CD4-positive, alpha-beta T cell (primary cell): ENCODE measurements at regions not wholly inside any gene's neighbourhood (a gene's known extent, or its start where the extent isn't known, plus 50 kb on each side); places are given as distances from the start of the nearest gene placed in this dataset.

Experiments
- ATAC-seq: fragments of 200-7000 bp; cut with Tn5 transposase; one replicate; pipeline ENCODE4 v1.10.0; 2022; ENCODE audit warnings: mild to moderate bottlenecking; ENCODE audit not compliant: poor library complexity
- CTCF ChIA-PET: fragments of 350-600 bp; sonication (Branson Sonifier 250); formaldehyde crosslinking; loops from one replicate; lab custom pipeline; 2021; ENCODE audit warnings: antibody characterized with exemption, inconsistent platforms; lab: Charles Lee
- POLR2A ChIA-PET: fragments of 350-600 bp; sonication (Branson Sonifier 250); formaldehyde crosslinking; loops from one replicate; lab custom pipeline; 2021; ENCODE audit warnings: antibody characterized with exemption, inconsistent platforms; lab: Charles Lee
- DNase-seq, 14 experiments: peaks; one replicate each; pipeline ENCODE4 v3.0.0-alpha.2; 2013 to 2020; ENCODE audit warnings: mixed read lengths in 2 of 14
- H3K27ac ChIP-seq, 2 donors: one replicate each; pipeline versions ENCODE4 v1.5.1 to v1.7.0; 2013; ENCODE audit warnings: low read length in 2 of 2, low read depth in 1 of 2, mild to moderate bottlenecking in 1 of 2
- H3K27me3 ChIP-seq, 2 experiments: 1 replicate in 1 of 2; 2 replicates in 1 of 2; pipeline versions ENCODE4 v1.6.1 to v1.7.0; 2013; ENCODE audit warnings: low read length in 2 of 2, control low read depth in 1 of 2, mild to moderate bottlenecking in 1 of 2, moderate library complexity in 1 of 2; ENCODE audit not compliant: insufficient read depth in 2 of 2, control insufficient read depth in 1 of 2
- H3K36me3 ChIP-seq: one replicate; pipeline ENCODE4 v1.6.1; 2013; ENCODE audit warnings: low read length, control low read depth; ENCODE audit not compliant: insufficient read depth
- H3K4me1 ChIP-seq: one replicate; pipeline ENCODE4 v1.6.1; 2013; ENCODE audit warnings: low read length, control low read depth; ENCODE audit not compliant: insufficient read depth
- H3K4me3 ChIP-seq: one replicate; pipeline ENCODE4 v1.5.1; 2013; ENCODE audit warnings: mild to moderate bottlenecking, low read length, moderate library complexity
- H3K9me3 ChIP-seq, 2 experiments: 1 replicate in 1 of 2; 2 replicates in 1 of 2; pipeline versions ENCODE4 v1.6.1 to v1.7.0; 2013; ENCODE audit warnings: low read length in 2 of 2, mild to moderate bottlenecking in 2 of 2, control low read depth in 1 of 2, moderate library complexity in 1 of 2; ENCODE audit not compliant: control insufficient read depth in 1 of 2, insufficient read depth in 1 of 2
- H3K27ac Mint-ChIP-seq: one replicate; pipeline ENCODE4 v1.8.0; 2020; ENCODE audit warnings: mixed read lengths
- H3K27me3 Mint-ChIP-seq: one replicate; pipeline ENCODE4 v1.8.0; 2021; ENCODE audit warnings: mixed read lengths
- H3K36me3 Mint-ChIP-seq: one replicate; pipeline ENCODE4 v1.8.0; 2021; ENCODE audit warnings: low read depth, mixed read lengths
- H3K4me1 Mint-ChIP-seq: one replicate; pipeline ENCODE4 v1.8.0; 2021; ENCODE audit warnings: low read depth, mixed read lengths
- H3K4me3 Mint-ChIP-seq: one replicate; pipeline ENCODE4 v1.8.0; 2020; ENCODE audit warnings: mild to moderate bottlenecking, mixed read lengths
- H3K9me3 Mint-ChIP-seq: one replicate; pipeline ENCODE4 v1.8.0; 2020; ENCODE audit warnings: mixed read lengths
- intact Hi-C, 2 experiments: fragments of 100-400 bp; cut with DNase I in 1 of 2; cut with micrococcal nuclease in 1 of 2; formaldehyde crosslinking; loops; one replicate each; pipeline versions ENCODE4 v1.15.1 to v1.9.0; 2023 to 2025; cut with DNase I, micrococcal nuclease
- TF ChIP-seq, protein P1 (sequence below): fragments of 200-600 bp; IDR thresholded peaks from one replicate; pipeline ENCODE4 v1.8.0; 2022; ENCODE audit warnings: antibody characterized with exemption, mild to moderate bottlenecking

DNA sequence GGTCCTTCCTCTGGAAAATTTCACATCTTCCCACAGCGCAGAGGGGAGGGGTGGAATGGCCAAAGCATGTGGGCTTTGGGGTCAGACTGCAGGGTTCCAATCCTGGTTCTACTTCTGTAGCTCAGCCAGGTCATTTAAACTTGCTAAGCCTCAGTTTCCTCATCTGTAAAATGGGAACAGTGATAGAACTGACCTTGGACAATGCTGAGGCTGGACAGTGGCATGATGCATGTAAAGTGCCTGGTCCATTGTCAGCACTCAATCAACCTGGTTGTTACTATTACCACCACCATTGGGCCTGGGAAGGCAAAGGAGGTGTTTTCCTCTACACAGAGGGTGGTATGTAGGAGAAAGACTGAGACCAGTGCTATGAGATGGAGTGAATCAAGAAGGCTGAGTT is 162.8 kb downstream of the VRK1 start:
- H3K4me3 ChIP-seq: no peak overlapping the region
- no peaks in the 10 kb centered on the region for H3K27me3 ChIP-seq
- no peak for ATAC-seq
- CTCF ChIA-PET: no interaction called here
- peaks cover 56% of the 10 kb centered on the region for H3K4me1 ChIP-seq
- Mint-ChIP-seq H3K27me3 (no peaks in the 10 kb centered on the region), H3K9me3 (peaks cover 24% of the 10 kb centered on the region), H3K4me3 (no peak overlapping the region), H3K4me1 (peaks cover 52% of the 10 kb centered on the region), H3K27ac (no peak overlapping the region), H3K36me3 (peaks cover 39% of the 10 kb centered on the region)
- H3K9me3 ChIP-seq: peaks cover 20 to 26% of the 10 kb centered on the region in 2 experiments
- POLR2A ChIA-PET: interaction anchor here (1.0 kb wide), 1 partner anchor 107 kb away, joined by 3 read pairs; no protein-coding TSS in a partner anchor
- intact Hi-C loops: no loop called here
- DNase-seq: no peak
- TF ChIP-seq, protein P1, sequence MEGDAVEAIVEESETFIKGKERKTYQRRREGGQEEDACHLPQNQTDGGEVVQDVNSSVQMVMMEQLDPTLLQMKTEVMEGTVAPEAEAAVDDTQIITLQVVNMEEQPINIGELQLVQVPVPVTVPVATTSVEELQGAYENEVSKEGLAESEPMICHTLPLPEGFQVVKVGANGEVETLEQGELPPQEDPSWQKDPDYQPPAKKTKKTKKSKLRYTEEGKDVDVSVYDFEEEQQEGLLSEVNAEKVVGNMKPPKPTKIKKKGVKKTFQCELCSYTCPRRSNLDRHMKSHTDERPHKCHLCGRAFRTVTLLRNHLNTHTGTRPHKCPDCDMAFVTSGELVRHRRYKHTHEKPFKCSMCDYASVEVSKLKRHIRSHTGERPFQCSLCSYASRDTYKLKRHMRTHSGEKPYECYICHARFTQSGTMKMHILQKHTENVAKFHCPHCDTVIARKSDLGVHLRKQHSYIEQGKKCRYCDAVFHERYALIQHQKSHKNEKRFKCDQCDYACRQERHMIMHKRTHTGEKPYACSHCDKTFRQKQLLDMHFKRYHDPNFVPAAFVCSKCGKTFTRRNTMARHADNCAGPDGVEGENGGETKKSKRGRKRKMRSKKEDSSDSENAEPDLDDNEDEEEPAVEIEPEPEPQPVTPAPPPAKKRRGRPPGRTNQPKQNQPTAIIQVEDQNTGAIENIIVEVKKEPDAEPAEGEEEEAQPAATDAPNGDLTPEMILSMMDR: no peak
- no peak overlapping the region for H3K27ac ChIP-seq
- no peaks in the 10 kb centered on the region for H3K36me3 ChIP-seq

DNA sequence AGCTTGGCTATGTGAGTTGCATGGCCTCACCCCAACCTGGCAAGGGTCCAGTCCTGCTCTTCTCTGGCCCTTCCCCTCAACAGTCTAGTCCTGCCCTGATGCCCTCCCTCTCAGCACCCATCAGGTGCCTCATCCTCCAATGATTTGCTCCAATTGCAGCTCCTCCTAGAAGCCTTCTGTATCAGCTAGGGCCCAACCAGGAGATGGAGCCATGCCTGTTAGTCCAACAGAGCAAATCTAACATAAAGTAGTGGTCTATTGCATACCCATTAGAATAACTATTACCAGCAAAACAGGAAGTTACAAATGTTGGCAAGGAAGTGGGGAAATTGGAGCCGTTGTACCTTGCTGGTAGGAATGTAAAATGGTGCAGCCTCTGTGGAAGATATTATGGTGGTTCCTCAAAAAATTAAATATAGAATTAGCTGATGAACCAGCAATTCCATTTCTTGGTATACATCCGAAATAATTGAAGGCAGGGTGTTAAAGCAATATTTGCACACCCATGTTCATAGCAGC is 163.5 kb downstream of the VRK1 start:
- intact Hi-C loops: no loop called here
- Mint-ChIP-seq H3K4me1 (peaks cover 52% of the 10 kb centered on the region), H3K27me3 (no peaks in the 10 kb centered on the region), H3K4me3 (peak overlapping the region; percentile 27), H3K27ac (peak overlapping the region; percentile 95), H3K9me3 (peaks cover 24% of the 10 kb centered on the region), H3K36me3 (peaks cover 39% of the 10 kb centered on the region)
- ChIA-PET POLR2A (interaction anchor here (1.0 kb wide), 1 partner anchor 107 kb away, joined by 3 read pairs; no protein-coding TSS in a partner anchor), CTCF (no interaction called here)
- ATAC-seq (no peak), DNase-seq (no peak)
- H3K4me1 ChIP-seq: peaks cover 62% of the 10 kb centered on the region
- H3K36me3 ChIP-seq: no peaks in the 10 kb centered on the region
- no peak overlapping the region for H3K27ac ChIP-seq
- TF ChIP-seq, protein P1: no peak
- H3K27me3 ChIP-seq: no peaks in the 10 kb centered on the region
- peaks cover 20 to 27% of the 10 kb centered on the region in 2 experiments for H3K9me3 ChIP-seq
- no peak overlapping the region for H3K4me3 ChIP-seq

DNA sequence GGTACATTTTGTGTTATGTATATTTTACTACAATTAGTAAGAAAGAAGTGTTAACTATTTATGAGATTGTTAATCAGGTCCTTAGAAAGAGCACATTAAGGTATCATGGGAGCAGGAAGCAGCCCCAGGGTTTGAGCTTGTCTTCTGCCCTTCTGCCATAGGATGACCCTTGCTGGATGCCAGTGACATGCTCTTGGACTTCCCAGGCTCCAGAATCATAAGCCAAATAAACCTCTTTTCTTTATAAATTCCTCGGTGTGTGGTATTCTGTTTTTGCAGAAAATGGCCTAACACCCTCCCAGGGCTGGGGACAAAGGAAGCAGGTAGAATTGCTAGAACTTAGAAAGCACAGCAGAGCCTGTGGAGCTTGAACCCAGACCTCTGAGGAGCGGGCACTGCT is 164.7 kb downstream of the VRK1 start:
- Histone ChIP-seq H3K9me3 (peaks cover 20 to 27% of the 10 kb centered on the region in 2 experiments), H3K27me3 (no peaks in the 10 kb centered on the region), H3K36me3 (no peaks in the 10 kb centered on the region), H3K27ac (peak overlapping the region; percentile 55 to 79), H3K4me1 (peaks cover 75% of the 10 kb centered on the region), H3K4me3 (peak overlapping the region; percentile 8)
- no peaks in the 10 kb centered on the region for H3K27me3 Mint-ChIP-seq
- CTCF ChIA-PET: no interaction called here
- POLR2A ChIA-PET: interaction anchor here (1.0 to 1.5 kb wide), 6 partner anchors 8 to 641 kb away, joined by 3 to 6 read pairs (median 4); partner anchors contain the start of gene VRK1
- peaks cover 24% of the 10 kb centered on the region for H3K9me3 Mint-ChIP-seq
- H3K27ac Mint-ChIP-seq: peak overlapping the region; percentile 95
- DNase-seq: no peak
- H3K4me3 Mint-ChIP-seq: peak overlapping the region; percentile 67
- TF ChIP-seq, protein P1: no peak
- intact Hi-C loops: no loop called here
- peaks cover 61% of the 10 kb centered on the region for H3K4me1 Mint-ChIP-seq
- H3K36me3 Mint-ChIP-seq: peaks cover 44% of the 10 kb centered on the region
- no peak for ATAC-seq
